ENCODE measurements at regions not wholly inside any gene's neighbourhood (a gene's known extent, or its start where the extent isn't known, plus 50 kb on each side); places are given as distances from the start of the nearest gene placed in this dataset.

DNA sequence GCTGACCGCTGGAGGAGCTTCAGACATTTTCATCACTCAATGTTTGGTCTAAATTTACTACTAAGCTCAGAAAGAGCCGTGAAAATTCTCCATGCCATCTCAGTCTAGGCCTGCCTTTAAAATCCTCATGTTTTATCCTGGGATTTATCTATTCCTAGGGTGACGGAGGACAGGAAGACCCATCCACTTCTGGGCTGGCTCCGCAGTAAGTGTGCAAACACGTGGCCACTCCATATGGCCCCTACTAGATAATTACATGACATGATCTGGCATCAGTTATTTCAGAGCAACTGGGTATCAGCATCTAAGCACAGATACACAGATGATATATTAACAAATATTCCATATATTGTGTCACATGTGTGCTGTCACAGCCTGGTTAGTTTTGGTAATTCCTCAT is 77.8 kb upstream of the HS3ST4 start:
- TF ChIP-seq, protein P1, sequence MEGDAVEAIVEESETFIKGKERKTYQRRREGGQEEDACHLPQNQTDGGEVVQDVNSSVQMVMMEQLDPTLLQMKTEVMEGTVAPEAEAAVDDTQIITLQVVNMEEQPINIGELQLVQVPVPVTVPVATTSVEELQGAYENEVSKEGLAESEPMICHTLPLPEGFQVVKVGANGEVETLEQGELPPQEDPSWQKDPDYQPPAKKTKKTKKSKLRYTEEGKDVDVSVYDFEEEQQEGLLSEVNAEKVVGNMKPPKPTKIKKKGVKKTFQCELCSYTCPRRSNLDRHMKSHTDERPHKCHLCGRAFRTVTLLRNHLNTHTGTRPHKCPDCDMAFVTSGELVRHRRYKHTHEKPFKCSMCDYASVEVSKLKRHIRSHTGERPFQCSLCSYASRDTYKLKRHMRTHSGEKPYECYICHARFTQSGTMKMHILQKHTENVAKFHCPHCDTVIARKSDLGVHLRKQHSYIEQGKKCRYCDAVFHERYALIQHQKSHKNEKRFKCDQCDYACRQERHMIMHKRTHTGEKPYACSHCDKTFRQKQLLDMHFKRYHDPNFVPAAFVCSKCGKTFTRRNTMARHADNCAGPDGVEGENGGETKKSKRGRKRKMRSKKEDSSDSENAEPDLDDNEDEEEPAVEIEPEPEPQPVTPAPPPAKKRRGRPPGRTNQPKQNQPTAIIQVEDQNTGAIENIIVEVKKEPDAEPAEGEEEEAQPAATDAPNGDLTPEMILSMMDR (IDR thresholded peaks at IDR 0.05; ENCODE audit: low read length), result no peak
- no peak for TF ChIP-seq EZH2 (IDR thresholded peaks at IDR 0.05; ENCODE audit: borderline replicate concordance, low read length)
